GM21723 (cell line): ENCODE measurements at regions not wholly inside any gene's neighbourhood (a gene's known extent, or its start where the extent isn't known, plus 50 kb on each side); places are given as distances from the start of the nearest gene placed in this dataset.
"Not testable (repeated sequence)": the region's sequence is repeated elsewhere in the genome, so short reads cannot be mapped to it uniquely, and the experiment has no call there.

ENCODE experiments used
- ATAC-seq: cut with Tn5 transposase; IDR thresholded peaks from one replicate; pipeline ENCODE4 v1.9.1; 2021; ENCODE audit warnings: mild to moderate bottlenecking, moderate library complexity; ENCODE audit not compliant: unreplicated experiment

- ATAC-seq: no peak
Observed at GRCh38 chr20:22529150-22530019, 55.0 kb downstream of the FOXA2 start.

DNA sequence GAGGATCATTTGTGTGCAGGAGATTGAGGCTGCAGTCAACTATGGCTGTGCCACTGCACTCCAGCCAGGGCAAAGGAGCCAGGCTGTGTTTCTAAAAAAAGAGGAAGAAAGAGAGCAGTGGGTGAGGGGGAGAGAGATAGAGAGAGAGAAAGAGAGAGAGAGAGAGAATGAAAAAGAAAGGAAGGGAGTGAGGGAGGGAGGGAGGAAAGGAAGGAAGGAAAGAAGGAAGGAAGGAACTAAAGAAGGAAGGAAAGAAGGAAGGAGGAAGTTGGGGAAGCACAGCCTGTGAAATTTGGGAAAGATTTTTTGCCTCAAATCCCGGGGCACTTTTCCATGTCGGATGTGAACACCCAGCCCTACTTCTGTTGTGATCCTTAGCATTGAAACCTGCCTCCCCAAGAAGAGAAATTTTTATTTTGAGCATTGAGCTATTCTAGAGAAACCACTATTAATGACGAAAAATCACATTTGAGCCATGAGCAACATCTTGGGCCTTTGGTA is 57.8 kb downstream of the FOXA2 start:
- ATAC-seq: no peak

DNA sequence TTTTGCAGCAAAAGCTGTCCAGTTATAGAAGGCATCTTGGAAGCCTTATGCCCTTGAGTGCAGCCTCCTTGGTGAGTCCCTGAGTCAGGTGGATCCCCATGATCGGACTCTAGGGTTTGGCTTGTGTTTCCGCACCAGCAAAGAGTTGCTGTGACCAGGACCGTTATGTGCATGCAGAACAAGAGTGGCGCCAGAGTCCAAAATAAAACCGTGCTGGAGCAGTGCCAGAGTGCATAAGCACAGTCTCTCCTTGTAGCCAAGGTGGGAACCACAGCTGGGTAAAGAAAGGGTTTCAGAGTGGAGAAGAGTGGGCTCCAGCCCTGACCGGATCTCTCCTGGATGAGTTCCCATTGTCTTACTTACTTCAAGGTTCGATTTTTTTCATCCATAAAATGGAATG is 58.6 kb downstream of the FOXA2 start:
- no peak for ATAC-seq

- ATAC-seq: no peak
Observed at GRCh38 chr20:22525069-22525820, 59.1 kb downstream of the FOXA2 start.

DNA sequence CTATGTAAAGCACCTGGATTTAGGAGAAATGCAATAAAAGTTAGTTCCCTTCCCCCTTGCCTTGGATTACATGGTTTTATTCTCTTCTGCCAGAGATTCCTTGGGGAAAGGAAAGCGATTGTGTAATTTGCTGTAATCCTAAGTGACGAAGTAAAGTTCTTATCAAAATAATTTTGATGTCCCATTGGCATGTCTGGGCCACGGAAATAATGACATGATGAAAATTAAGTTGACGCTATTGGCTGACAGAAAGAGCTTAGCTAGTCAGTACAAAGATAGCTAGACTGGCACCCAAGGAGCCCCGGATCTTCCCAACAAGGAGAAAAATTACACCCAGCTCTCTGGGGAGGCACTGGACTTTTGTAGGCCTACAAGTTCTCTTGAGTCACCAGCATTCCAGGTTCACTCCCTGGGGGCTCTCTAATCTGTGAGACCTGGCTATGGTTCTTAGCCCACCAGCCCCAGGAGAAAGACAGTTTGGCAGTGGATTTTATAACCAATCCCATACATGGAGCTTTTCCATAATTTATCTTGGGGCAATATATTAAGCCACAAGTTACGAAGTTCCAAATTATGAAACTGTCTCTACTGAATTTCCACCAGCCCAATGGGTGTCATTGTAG is 59.9 kb downstream of the FOXA2 start:
- no peak for ATAC-seq

GRCh38 chr20:22523499-22524392 is 60.6 kb downstream of the FOXA2 start:
- ATAC-seq: no peak

DNA sequence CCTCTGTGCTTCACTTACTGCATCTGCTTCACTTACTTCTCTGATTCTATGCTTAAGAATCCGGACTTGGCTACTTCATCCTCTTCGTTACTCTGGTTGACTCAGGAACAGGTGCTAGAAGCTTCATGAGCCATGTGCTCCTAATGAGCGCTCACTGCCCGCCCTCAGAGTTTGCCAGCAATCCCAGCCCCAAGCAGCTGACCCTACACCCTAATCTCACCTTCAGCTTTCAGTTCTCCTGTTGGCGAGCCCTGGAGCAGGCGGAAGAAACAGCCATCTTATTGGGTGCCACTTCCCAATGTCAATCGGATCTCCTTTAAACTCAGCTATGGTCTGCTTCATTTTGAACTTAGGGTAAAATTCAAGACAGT is 61.3 kb downstream of the FOXA2 start:
- ATAC-seq: no peak

DNA sequence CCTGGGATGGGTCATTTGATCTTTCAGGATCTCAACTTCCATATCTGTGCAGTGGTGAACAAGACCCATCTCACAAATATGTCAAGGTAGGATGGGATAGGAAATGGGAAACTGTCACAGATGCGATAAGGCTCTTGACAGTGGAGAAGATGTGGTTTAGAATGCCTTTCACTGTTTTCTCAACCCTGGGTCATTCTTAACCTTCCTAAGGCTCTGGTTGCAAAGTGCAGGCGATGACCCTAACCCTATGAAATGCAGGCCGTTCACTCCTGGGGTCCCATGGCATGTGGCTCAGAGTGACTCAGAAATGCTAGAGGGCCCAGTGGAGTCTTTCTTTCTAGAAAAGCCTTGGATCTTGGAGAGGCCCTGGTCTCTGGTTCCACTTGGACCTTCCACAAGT is 61.7 kb downstream of the FOXA2 start:
- no peak for ATAC-seq

- not testable (repeated sequence) for ATAC-seq
Observed at GRCh38 chr20:22521940-22522339, 62.4 kb downstream of the FOXA2 start.

DNA sequence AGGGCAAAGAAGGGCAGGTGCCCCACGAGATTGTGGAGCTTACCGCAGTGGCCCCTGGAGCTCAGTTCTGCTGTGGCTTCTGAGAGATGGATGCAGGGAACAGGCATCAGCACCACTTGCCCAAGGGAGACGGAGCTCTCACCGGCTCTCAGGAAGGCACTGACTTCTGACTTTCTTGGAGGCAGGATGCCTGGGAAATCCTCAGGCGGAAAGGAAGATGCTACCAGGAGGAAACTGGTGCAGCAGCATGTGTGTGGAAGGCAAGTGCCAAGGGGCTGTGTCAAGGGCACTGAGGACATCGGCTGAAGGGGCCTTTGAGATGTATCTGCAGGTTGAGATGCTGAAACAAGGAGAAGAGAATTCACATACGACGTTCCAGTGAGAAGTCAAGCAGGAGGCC is 64.0 kb downstream of the FOXA2 start:
- no peak for ATAC-seq

GRCh38 chr20:22515264-22515663 is 69.1 kb downstream of the FOXA2 start:
- no peak for ATAC-seq

- ATAC-seq: no peak
Observed at GRCh38 chr20:22513574-22513973, 70.8 kb downstream of the FOXA2 start.

- no peak for ATAC-seq
Observed at GRCh38 chr20:22512911-22513489, 71.4 kb downstream of the FOXA2 start.

DNA sequence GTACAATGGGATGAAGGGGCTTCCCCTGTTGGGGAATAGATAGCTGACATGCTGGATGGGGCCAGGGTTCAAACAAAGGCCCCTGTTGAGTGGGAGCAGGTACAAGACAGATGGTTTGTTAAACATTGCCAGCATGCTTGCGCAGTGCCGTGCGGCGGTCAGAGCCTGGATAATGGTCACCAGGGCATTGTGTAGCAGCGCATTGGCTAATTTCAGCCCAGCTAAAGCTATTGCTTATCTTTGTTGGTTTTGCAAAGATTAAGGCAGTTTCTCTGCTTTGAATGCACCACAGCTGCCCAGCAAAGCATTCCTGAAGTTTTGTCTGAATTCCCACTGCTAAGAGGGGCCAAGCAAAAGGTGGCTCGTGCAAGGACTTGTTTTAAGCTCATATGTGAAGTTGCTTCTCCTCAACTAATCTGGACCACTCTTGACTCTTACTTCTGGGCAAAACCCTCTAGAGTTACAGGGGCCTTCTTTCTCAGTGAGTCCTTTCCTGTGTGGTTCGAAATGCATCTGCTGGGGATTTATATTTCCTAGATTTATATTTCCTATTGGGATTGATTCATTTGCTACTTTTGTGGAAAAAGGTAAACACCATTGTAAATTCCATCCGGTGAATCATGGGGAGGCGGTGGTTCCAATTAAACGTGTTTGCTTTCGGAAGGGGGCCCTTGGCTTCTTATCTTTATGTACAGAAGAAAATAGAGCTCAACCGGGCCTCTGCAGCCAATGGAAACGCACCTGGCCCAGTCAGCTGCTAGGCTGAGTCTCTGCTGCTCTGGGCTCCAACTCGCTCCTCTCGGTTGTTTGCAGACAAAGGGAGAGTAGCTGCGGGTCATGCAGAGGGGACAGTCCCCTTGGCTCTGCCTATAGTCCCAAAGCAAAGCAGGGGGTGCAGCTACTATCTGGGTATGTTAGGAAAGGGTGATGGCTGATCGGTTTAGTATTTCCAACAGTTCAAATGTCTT is 72.1 kb downstream of the FOXA2 start:
- no peak for ATAC-seq

- no peak for ATAC-seq
Observed at GRCh38 chr20:22509843-22510147, 74.6 kb downstream of the FOXA2 start.

DNA sequence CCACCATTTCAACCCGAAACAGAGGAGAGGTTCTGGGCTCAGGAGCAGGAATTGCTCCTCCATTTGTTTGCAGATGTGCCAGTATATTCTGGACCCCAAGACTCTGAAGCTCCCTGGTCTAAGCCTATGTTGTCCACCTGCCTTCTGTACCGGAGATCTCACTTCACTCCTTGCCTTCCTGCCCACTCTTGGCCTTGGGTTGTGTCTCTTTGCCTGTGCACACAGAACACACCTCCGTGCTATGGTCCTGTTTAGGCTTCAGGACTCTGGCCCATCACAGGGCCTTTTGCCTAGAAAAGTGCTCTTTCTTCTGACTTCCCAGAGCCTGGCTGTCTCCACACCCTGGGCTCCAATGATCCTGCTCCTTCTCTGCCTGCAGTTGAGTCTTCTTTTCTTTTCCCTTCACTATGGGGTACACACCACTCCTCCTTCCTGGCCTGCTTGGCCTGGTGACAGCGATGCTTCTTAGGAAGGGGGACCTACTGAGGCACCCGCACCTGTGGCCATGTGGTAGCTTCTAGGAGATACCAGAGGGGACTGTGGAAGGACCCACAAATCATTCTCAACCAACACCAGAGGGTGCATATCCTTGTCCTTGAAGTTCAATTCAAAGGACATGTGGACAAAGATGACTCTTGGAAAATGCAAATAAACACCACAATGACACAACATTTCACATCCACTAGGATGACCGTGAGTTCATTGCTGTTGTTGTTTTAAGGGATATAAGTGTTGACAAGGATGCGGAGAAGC is 75.1 kb downstream of the FOXA2 start:
- no peak for ATAC-seq

DNA sequence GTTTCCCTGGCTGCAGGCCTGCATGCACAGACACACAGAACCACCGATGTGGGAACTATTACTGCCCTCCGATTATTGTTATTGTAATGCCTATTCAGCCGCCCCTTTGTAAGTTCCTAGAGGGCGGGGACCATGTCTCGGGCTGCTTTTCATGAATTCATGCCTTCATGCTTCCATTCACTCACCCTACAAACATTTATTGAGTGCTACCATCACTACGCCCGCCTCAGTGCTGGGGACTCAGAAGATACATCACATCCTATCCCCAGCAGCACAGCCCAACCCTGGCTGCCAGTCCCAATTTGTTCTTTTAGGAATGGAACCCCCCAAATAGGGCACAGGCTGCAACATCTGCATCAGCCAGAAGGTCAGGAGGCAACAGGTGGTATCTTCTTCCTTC is 75.9 kb downstream of the FOXA2 start:
- ATAC-seq: no peak

- ATAC-seq: no peak
Observed at GRCh38 chr20:22507240-22507961, 77.0 kb downstream of the FOXA2 start.
